Bronchial epithelial cell (primary cell): ENCODE measurements at regions not wholly inside any gene's neighbourhood (a gene's known extent, or its start where the extent isn't known, plus 50 kb on each side); places are given as distances from the start of the nearest gene placed in this dataset.

Experiments used
- DNase-seq: peaks from one replicate; pipeline ENCODE4 v3.0.0-alpha.2; 2010; ENCODE audit warnings: low read depth
- FAIRE-seq: peaks from 2 replicates; lab custom pipeline; 2011; peaks lifted over from hg19 to GRCh38; lab: Jason Lieb, UNC
- H3K27me3 ChIP-seq: 2 replicates; pipeline ENCODE4 v1.5.1; 2011; ENCODE audit warnings: low read length; ENCODE audit not compliant: control insufficient read depth, insufficient read depth
- H3K36me3 ChIP-seq: 2 replicates; pipeline ENCODE4 v1.5.1; 2011; ENCODE audit warnings: low read length; ENCODE audit not compliant: control insufficient read depth, insufficient read depth
- H3K4me3 ChIP-seq: 2 replicates; pipeline ENCODE4 v1.5.1; 2011; ENCODE audit warnings: mild to moderate bottlenecking, low read depth, low read length, control low read depth
- CTCF ChIP-seq: IDR thresholded peaks from 2 replicates; pipeline ENCODE4 v1.5.1; 2011; ENCODE audit warnings: mild to moderate bottlenecking, moderate library complexity, low read length, control low read depth, inconsistent platforms; ENCODE audit not compliant: insufficient read depth, severe bottlenecking

DNA sequence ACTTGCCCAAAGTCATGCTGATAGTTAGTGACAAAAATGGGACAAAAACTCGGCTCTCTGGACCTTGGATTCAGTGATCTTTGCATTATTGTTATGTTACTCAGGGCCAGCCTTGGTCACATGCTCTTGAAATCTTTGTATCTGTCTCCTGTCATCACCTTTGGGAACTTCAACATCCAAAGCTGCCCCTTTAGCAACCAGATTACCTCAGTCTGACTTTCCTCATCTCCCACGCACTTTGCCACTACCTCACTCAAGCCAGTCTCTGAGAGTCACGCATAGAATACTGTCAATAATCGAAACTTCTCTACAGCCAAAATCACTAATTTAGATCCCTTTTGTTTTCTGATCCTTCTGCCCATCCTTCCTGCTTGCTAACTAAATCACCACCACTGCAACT, 90.8 kb upstream of the DAAM1 start:
- FAIRE-seq (no peak), DNase-seq (no peak)
- no peaks in the 10 kb centered on the region for H3K36me3 ChIP-seq
- no peak overlapping the region for H3K4me3 ChIP-seq
- peaks cover 2% of the 10 kb centered on the region for H3K27me3 ChIP-seq
- no peak for TF ChIP-seq CTCF

GRCh38 chr14:59098377-59098776, 90.1 kb upstream of the DAAM1 start:
- no peaks in the 10 kb centered on the region for H3K27me3 ChIP-seq
- H3K36me3 ChIP-seq = no peaks in the 10 kb centered on the region
- DNase-seq (peak; percentile 93), FAIRE-seq (no peak)
- no peak for TF ChIP-seq CTCF
- H3K4me3 ChIP-seq = no peak overlapping the region

- no peaks in the 10 kb centered on the region for H3K27me3 ChIP-seq
- FAIRE-seq = no peak
- no peak for TF ChIP-seq CTCF
Observed at GRCh38 chr14:59100205-59100604, 88.3 kb upstream of the DAAM1 start.

GRCh38 chr14:59101476-59101875, 87.0 kb upstream of the DAAM1 start:
- H3K4me3 ChIP-seq = no peak overlapping the region
- H3K36me3 ChIP-seq = no peaks in the 10 kb centered on the region
- no peak for DNase-seq
- no peak for TF ChIP-seq CTCF
- FAIRE-seq = no peak
- no peaks in the 10 kb centered on the region for H3K27me3 ChIP-seq

More at GRCh38 chr14:59100205-59100604, 88.3 kb upstream of the DAAM1 start:
- no peak for DNase-seq
- Histone ChIP-seq H3K36me3 (no peaks in the 10 kb centered on the region), H3K4me3 (no peak overlapping the region)

- TF ChIP-seq CTCF = no peak
- no peak for FAIRE-seq
- Histone ChIP-seq H3K36me3 (no peaks in the 10 kb centered on the region), H3K27me3 (no peaks in the 10 kb centered on the region), H3K4me3 (no peak overlapping the region)
- DNase-seq = no peak
Observed at GRCh38 chr14:59103396-59103795, 85.1 kb upstream of the DAAM1 start.

DNA sequence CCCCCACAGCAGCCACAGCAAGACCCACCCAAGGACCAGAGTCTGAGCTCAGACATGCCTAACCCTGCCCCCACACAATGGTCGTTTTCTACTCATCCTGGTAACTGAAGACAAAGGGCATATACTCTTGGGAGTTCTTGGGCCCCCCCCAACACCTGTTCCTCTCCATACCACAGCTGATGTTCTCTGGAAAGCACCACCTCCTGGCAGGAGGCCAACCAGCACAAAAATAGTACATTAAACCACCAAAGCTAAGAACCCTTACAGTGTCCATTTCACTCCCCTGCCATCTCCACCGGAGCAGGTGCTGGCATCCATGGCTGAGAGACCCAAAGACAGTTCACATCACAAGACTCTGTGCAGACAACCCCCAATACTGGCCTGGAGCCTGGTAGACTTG, 80.6 kb upstream of the DAAM1 start:
- TF ChIP-seq CTCF = no peak
- no peak for DNase-seq
- Histone ChIP-seq H3K4me3 (no peak overlapping the region), H3K27me3 (no peaks in the 10 kb centered on the region), H3K36me3 (no peaks in the 10 kb centered on the region)
- FAIRE-seq = no peak
